GM19023 (cell line): ENCODE measurements at regions not wholly inside any gene's neighbourhood (a gene's known extent, or its start where the extent isn't known, plus 50 kb on each side); places are given as distances from the start of the nearest gene placed in this dataset.
"Not testable (repeated sequence)": the region's sequence is repeated elsewhere in the genome, so short reads cannot be mapped to it uniquely, and the experiment has no call there.

Experiments used
- ATAC-seq: cut with Tn5 transposase; IDR thresholded peaks from one replicate; pipeline ENCODE4 v1.9.1; 2021; ENCODE audit warnings: mild to moderate bottlenecking, moderate library complexity; ENCODE audit not compliant: unreplicated experiment

- no peak for ATAC-seq
Observed at GRCh38 chr2:163198972-163199371, 360.4 kb upstream of the KCNH7 start.

DNA sequence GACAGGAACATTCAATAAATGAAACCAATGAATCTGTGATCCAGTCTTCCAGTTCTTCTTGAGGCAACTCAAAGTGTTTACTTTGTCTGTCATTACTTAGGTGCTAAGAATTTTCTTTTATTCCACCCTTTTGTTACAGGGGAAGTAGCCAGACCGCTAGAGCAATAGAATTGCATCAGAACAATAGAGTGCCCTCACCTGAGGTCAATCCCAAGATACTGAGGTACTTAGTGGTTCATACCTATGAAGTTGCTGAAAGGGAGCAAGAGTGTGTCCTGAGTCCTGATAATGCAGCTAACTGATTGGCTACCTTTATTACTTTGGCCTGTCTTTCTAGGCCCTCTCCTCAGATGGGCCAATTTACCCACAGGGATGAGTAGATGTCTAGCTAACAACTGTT is 359.4 kb upstream of the KCNH7 start:
- ATAC-seq = no peak

- ATAC-seq = no peak
Observed at GRCh38 chr2:163191372-163191771, 352.8 kb upstream of the KCNH7 start.

DNA sequence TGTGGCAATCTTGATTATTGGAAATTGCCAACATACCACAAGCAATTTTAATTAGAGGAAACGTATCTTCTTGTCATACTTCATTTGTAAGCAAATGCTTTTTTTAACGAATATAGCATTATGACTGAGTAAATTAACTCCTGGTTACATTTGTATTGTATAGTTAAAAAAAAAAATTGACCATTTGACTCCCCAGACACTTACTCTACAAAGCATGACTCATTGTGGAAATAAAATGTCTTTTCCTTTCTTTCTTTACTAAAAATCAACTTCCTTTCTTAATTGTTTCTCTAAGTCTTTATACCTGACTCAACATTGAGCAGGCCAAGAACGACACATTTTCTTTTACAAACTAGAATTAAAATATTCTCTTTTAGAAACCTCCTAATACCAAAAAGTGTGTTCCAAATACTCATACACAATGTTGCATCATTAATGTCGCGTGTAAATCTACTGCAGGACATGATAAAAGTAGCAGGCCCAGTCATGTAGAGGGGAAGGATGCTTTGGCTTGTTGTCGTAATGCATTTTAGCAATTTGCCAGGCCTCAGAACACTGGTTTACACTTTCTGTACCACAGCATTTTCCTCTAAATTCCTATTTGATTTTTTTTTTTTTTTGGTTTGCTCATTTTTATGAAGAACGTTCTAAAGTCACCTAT is 349.6 kb upstream of the KCNH7 start:
- ATAC-seq = no peak

GRCh38 chr2:163187119-163187518 is 348.6 kb upstream of the KCNH7 start:
- ATAC-seq = no peak

DNA sequence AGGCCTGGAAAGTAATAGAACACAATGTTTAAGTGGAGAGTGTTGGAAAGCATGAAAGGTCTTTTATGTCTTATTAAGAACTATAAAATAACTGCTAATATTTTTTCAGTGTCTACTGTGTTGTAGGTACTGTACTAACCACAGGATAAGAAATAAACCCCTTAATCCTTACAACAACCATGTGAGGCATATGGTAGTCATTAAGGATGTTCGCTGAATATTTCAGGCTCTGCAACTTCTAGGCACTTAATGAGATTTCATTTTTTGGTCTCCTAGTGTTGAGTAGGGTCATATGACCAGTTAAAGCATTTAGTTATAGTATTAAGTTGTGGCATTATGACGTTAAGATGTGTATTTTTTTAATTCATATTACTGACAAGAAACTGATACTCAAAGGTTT is 346.6 kb upstream of the KCNH7 start:
- ATAC-seq = no peak

DNA sequence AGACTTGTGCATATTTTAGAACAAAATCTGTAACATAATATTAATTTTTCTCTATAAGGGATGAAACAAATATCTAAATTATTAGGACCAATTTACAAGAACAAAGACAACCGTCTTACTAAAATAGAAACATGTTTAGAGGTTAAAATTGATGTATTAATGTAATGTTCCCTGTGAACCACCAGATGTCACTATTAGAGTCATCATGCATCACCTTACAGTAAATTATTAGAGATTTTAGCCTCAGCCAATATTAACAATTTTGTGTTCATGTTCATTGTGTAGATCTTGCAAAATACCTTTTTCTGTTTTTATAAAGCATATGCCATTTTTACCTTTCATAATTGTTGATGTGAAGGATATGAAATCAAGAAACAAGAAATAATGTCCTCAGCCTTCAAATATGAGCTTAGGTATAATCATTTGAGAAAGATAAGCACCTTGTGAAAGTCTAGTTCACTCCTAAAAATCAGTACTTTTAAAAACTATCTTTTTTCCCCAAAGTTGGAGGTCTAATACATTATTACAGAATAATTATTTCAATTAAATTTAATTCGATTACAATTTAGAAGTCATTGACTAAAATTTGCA is 344.3 kb upstream of the KCNH7 start:
- no peak for ATAC-seq

- no peak for ATAC-seq
Observed at GRCh38 chr2:163177592-163177991, 339.0 kb upstream of the KCNH7 start.

DNA sequence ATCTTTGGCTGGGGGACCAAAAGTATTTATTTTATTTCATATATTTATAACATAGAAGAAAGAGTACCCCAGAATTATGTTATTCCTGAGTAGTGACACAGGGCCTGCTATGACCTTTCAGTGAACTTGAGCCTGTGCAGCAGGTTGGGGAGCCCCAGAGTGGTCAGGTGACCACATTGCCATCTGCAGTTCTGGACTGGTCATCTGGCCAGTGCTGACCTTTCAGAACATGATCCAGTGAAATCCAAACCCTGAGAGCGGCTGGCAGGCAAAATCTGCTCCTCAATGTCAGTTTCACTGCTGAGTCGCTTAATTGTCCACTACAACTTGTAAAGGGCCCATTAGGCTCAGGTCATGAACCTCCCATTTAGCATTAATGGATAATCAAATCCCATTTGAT is 336.7 kb upstream of the KCNH7 start:
- ATAC-seq = no peak

GRCh38 chr2:163173591-163173990 is 335.0 kb upstream of the KCNH7 start:
- no peak for ATAC-seq

DNA sequence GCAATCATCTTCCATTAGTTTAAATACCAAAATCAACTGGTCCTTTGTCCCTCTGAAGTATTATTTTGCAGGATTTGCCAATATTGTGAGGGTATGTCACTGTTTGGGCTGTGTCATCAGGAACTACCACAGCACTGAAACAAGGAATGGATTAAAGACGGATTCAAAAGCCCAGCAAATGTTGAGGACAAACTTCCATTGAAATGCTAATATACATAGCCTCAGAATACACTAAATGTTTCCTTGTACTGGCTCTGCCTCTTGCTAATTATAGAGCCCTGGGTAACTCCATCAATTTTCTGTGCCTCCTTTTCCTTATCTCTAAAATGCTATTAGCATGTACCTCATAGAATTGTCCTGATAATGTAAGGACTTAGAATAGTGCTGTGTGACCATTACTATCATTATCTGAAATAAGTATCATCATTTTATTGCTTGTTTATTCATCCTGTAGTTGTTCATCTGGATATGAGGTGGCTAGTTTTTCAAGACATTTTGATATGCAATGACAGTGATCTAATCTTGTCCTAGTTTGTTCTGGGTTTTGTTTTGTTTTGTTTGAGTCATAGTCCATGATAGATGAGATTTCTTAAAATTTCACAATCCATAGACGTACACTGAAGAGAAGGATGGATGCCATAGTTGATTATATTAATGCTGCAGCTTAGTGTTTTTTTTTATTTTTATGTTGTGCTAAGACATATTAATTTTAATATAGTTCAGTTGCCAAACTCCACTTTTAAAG is 333.4 kb upstream of the KCNH7 start:
- no peak for ATAC-seq

DNA sequence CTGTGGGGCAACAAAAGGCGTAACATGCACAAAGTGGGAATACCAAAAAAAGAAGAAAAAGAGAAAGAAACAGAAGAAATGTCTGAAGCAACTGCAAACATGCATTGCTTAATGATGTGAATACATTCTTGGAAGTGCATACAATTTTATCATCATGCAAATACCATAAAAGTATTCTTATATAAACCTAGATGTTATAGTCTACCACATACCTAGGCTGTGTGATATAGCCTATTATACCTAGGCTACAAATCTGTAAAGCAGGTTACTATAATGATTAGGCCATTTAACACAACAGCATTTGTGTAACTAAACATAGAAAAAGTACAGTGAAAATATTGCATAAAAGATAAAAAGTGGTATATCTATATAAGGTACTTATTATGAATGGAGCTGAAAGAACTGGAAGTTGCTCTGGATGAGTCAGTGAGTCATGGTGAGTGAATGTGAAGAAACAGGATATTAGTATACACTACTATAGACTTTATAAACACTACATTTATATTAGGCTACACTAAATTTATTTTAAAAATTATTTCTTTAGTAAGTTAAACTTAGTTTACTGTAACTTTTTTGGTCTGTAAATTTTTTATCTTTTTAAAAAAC is 319.4 kb upstream of the KCNH7 start:
- no peak for ATAC-seq

- ATAC-seq = no peak
Observed at GRCh38 chr2:163157411-163157810, 318.8 kb upstream of the KCNH7 start.

DNA sequence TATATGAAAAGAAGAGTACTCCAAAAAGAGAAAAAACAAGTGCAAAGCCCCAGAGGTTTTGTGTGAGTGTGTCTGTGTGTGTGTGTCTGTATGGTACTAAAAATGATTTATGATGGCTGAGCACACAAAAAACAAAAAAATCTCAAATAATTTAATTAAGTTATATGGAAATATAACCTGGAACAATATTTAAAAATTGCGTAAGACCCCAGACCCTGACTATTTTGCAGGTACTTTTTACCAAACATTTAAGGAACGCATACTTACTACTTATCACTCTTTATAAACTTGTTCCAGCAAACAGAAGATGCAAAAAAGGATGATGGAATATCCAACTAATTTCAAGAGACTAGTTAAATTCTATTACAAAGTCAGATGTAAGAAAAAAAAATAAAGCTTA is 317.4 kb upstream of the KCNH7 start:
- no peak for ATAC-seq

GRCh38 chr2:163155279-163155883 is 316.8 kb upstream of the KCNH7 start:
- peak; percentile 86 for ATAC-seq

- ATAC-seq = no peak
Observed at GRCh38 chr2:163142618-163143017, 304.1 kb upstream of the KCNH7 start.

DNA sequence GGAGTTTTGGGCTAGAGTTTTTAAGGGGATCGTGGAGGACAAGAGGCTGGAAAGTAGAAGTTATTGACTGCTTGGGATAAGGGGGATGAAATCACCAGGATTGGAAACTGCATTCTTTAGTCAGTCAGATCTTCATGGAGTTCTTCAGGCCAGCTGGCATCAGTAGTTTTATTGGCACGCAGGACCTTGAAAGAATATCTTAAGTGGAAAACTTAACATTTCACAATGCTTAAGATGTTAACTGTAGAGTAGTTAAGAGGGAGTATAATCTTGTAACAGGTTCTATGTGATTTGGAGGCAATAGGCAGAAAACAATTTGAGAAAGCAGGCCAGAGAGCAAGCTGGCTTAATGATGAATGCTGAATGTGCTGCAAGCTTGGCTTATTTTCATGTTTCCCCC is 300.4 kb upstream of the KCNH7 start:
- ATAC-seq = no peak

- ATAC-seq = no peak
Observed at GRCh38 chr2:163135256-163135655, 296.7 kb upstream of the KCNH7 start.

- no peak for ATAC-seq
Observed at GRCh38 chr2:163133602-163134001, 295.0 kb upstream of the KCNH7 start.

DNA sequence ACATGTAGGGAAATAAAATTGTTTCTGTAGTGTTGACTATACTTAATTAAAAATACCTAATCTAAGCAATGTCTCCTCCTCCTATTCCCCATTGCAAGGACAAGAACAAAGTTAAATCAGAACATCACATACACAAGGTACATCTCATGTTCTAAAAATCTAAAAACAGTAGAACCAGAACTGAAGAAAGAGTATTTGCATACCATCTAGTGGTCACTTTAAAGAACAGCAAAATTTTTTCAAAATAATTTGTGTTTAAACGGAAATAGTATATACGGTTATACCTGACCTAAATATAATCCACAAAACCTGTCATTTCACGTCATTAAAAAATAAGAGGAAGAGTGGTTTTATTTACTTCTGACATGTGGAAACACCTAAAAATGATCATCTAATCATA is 294.3 kb upstream of the KCNH7 start:
- ATAC-seq = no peak

DNA sequence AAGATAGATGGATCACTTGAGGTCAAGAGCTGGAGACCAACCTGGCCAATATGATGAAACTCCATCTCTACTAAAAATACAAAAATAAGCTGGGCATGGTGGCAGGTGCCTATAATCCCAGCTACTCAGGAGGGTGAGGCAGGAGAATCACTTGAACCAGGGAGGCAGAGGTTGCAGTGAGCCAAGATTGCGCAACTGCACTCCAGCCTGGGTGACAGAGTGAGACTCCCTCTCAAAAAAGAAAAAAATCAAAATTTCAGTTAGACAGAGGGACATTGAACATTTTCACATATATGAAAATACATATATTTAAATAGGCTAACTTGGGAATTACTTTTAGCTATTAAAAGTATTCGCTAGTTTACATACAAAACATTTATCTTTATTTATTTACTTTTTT is 293.6 kb upstream of the KCNH7 start:
- ATAC-seq = not testable (repeated sequence)

- ATAC-seq = no peak
Observed at GRCh38 chr2:163123526-163123925, 285.0 kb upstream of the KCNH7 start.
